Activated naive CD8-positive, alpha-beta T cell treated with anti-CD3 and anti-CD28 coated beads, Interleukin-2, amount 50 U/mL, for 24 hours (primary cell): ENCODE measurements at regions not wholly inside any gene's neighbourhood (a gene's known extent, or its start where the extent isn't known, plus 50 kb on each side); places are given as distances from the start of the nearest gene placed in this dataset.

Experiments
- ATAC-seq: fragments of 150-1000 bp; cut with Tn5 transposase; one replicate; pipeline ENCODE4 v1.10.0; 2021
- DNase-seq: peaks from one replicate; pipeline ENCODE4 v3.0.0; 2021
- H3K27ac Mint-ChIP-seq: one replicate; pipeline ENCODE4 v1.8.0; 2021; ENCODE audit warnings: mild to moderate bottlenecking, mixed read lengths
- H3K27me3 Mint-ChIP-seq: one replicate; pipeline ENCODE4 v1.8.0; 2021; ENCODE audit warnings: mixed read lengths
- H3K36me3 Mint-ChIP-seq: one replicate; pipeline ENCODE4 v1.8.0; 2021; ENCODE audit warnings: low read depth, mixed read lengths
- H3K4me1 Mint-ChIP-seq: one replicate; pipeline ENCODE4 v1.8.0; 2021; ENCODE audit warnings: mixed read lengths
- H3K4me3 Mint-ChIP-seq: one replicate; pipeline ENCODE4 v1.8.0; 2021; ENCODE audit warnings: mild to moderate bottlenecking, moderate library complexity, mixed read lengths
- H3K9me3 Mint-ChIP-seq: one replicate; pipeline ENCODE4 v1.8.0; 2021; ENCODE audit warnings: mixed read lengths

GRCh38 chr4:135833529-135833928 lies 1631.9 kb upstream of the PABPC4L start:
- ATAC-seq (no peak), DNase-seq (no peak)
- no peak overlapping the region for H3K27ac Mint-ChIP-seq
- no peaks in the 10 kb centered on the region for H3K4me1 Mint-ChIP-seq
- H3K4me3 Mint-ChIP-seq, result no peak overlapping the region
- no peaks in the 10 kb centered on the region for H3K27me3 Mint-ChIP-seq
- no peaks in the 10 kb centered on the region for H3K36me3 Mint-ChIP-seq
- H3K9me3 Mint-ChIP-seq, result peaks cover 3% of the 10 kb centered on the region

DNA sequence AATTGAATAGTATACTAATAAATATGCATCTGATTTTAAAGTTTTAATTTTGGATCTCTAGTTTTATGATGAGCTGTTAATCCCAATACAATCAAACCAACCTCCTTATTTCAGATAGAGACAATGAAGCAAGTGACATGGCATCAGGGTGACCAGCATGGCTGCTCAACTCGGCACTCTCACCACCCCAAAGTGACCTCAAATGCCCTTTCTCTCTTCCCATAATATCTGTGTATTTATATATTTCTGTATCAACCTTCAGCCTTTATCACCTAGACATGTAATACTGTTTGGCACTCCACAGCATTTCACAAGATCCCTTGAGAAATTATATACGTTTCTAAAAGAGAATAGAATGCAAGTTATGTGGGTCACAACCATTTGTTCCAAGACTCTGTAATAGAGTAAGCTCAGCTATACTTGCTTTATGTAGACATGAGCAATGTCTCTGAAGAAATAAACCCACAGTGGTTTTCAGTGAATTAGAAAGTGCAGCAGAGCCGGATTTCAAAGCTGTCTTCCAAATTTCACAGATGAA lies 1623.2 kb upstream of the PABPC4L start:
- Mint-ChIP-seq H3K27me3 (no peaks in the 10 kb centered on the region), H3K36me3 (no peaks in the 10 kb centered on the region), H3K4me1 (no peaks in the 10 kb centered on the region), H3K4me3 (no peak overlapping the region), H3K27ac (no peak overlapping the region), H3K9me3 (peaks cover 3% of the 10 kb centered on the region)
- DNase-seq (no peak), ATAC-seq (no peak)

DNA sequence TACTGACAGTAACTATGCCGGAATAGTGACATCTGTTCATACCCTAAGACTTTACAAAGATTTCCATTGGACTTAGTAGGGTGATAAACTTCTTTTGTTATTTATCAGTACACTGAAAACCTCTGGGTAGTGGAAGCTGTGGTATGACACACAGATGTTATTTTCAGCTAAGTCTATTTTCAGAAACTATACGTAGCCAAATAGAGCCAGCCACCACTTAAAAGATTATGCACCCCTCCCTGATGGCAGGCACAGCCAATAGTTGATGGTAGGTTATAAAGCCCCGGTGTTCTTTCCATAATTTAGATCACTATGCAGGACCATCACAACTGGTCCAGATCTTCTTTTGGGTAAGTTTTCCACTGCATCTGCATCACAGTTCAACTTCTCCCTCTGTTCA lies 1603.2 kb upstream of the PABPC4L start:
- Mint-ChIP-seq H3K27ac (no peak overlapping the region), H3K36me3 (no peaks in the 10 kb centered on the region), H3K27me3 (no peaks in the 10 kb centered on the region), H3K4me3 (no peak overlapping the region), H3K4me1 (no peaks in the 10 kb centered on the region), H3K9me3 (peaks cover 4% of the 10 kb centered on the region)
- DNase-seq, result no peak
- no peak for ATAC-seq

GRCh38 chr4:135777361-135777760 lies 1575.8 kb upstream of the PABPC4L start:
- Mint-ChIP-seq H3K36me3 (no peaks in the 10 kb centered on the region), H3K27me3 (no peaks in the 10 kb centered on the region), H3K4me1 (no peaks in the 10 kb centered on the region), H3K4me3 (no peak overlapping the region), H3K27ac (no peak overlapping the region), H3K9me3 (peaks cover 7% of the 10 kb centered on the region)
- DNase-seq (no peak), ATAC-seq (no peak)

DNA sequence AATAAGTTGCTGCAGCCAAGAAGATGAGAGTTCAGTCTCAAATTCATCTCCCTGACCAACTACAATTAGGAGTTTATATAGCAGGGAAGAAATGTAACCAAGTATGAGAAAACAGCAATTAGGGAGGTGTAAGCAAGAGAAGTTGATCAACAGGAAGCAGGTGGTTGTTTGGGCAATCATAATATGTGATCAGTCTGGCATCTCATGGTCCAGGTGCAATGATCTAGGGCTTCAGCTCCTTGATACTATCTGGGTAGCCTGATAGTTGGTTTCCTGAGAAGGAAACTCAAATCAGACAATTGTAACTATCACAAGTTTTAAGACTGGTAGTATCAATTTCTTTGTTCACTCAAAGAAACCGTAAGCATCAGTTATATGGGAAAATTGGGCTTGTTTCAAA lies 1574.3 kb upstream of the PABPC4L start:
- Mint-ChIP-seq H3K4me1 (no peaks in the 10 kb centered on the region), H3K36me3 (no peaks in the 10 kb centered on the region), H3K4me3 (no peak overlapping the region), H3K27me3 (no peaks in the 10 kb centered on the region), H3K27ac (no peak overlapping the region), H3K9me3 (peaks cover 7% of the 10 kb centered on the region)
- DNase-seq, result no peak
- ATAC-seq, result no peak

- no peaks in the 10 kb centered on the region for H3K4me1 Mint-ChIP-seq
- H3K9me3 Mint-ChIP-seq, result peaks cover 11% of the 10 kb centered on the region
- H3K27me3 Mint-ChIP-seq, result no peaks in the 10 kb centered on the region
- H3K27ac Mint-ChIP-seq, result no peak overlapping the region
- H3K36me3 Mint-ChIP-seq, result no peaks in the 10 kb centered on the region
- no peak for ATAC-seq
- H3K4me3 Mint-ChIP-seq, result no peak overlapping the region
- no peak for DNase-seq
These were observed 1568.9 kb upstream of the PABPC4L start for GRCh38 chr4:135770505-135770904.

DNA sequence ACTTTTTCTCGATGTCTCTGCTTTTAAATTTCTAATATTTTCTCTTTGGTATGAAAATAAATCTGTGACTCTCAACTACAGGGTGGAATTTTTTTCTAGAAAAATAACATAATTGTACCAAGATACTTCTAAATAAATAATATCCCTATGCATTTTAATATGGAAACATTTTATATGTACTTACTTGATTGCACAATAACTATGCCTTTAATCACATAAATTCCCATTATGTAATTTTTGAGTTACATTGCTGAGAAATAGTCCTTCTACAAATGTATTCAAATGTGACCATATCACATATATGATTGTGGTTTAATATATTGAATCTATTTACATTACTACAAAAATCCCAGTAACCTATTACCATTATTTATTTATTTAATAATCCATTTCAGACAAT lies 1543.3 kb upstream of the PABPC4L start:
- ATAC-seq (no peak), DNase-seq (no peak)
- Mint-ChIP-seq H3K9me3 (peaks cover 21% of the 10 kb centered on the region), H3K4me1 (no peaks in the 10 kb centered on the region), H3K36me3 (no peaks in the 10 kb centered on the region), H3K27ac (no peak overlapping the region), H3K4me3 (no peak overlapping the region), H3K27me3 (no peaks in the 10 kb centered on the region)

- H3K36me3 Mint-ChIP-seq, result no peaks in the 10 kb centered on the region
- no peak overlapping the region for H3K27ac Mint-ChIP-seq
- ATAC-seq (no peak), DNase-seq (no peak)
- H3K27me3 Mint-ChIP-seq, result no peaks in the 10 kb centered on the region
- no peak overlapping the region for H3K4me3 Mint-ChIP-seq
- H3K4me1 Mint-ChIP-seq, result no peaks in the 10 kb centered on the region
- H3K9me3 Mint-ChIP-seq, result peaks cover 12% of the 10 kb centered on the region
These were observed 1540.0 kb upstream of the PABPC4L start for GRCh38 chr4:135741583-135741982.

GRCh38 chr4:135739354-135739753 lies 1537.8 kb upstream of the PABPC4L start:
- Mint-ChIP-seq H3K4me1 (no peaks in the 10 kb centered on the region), H3K27me3 (no peaks in the 10 kb centered on the region), H3K27ac (no peak overlapping the region), H3K4me3 (no peak overlapping the region), H3K36me3 (no peaks in the 10 kb centered on the region), H3K9me3 (peaks cover 12% of the 10 kb centered on the region)
- ATAC-seq (no peak), DNase-seq (no peak)

DNA sequence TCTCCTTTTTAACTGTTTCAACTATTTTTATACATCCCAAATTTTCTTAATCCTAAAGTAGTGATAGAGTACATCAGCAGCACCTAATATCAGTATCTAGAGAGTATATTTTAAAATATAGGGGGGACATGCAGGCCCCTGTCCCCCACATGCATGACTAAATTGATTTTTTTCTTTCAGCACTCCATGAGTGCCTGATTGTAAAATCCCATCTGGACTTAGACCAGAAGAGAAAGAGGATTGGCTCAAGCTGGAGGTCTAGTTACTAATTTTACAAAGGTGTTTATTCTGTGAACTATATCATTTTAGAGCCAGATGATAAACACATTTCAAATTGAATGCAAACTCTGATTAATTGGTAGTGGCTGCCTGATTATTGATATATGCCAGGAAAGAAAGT lies 1533.9 kb upstream of the PABPC4L start:
- H3K27ac Mint-ChIP-seq, result no peak overlapping the region
- no peak overlapping the region for H3K4me3 Mint-ChIP-seq
- no peaks in the 10 kb centered on the region for H3K27me3 Mint-ChIP-seq
- no peaks in the 10 kb centered on the region for H3K4me1 Mint-ChIP-seq
- DNase-seq, result no peak
- peaks cover 4% of the 10 kb centered on the region for H3K9me3 Mint-ChIP-seq
- H3K36me3 Mint-ChIP-seq, result no peaks in the 10 kb centered on the region
- ATAC-seq, result no peak

GRCh38 chr4:135732448-135732847 lies 1530.9 kb upstream of the PABPC4L start:
- Mint-ChIP-seq H3K27me3 (no peaks in the 10 kb centered on the region), H3K27ac (no peak overlapping the region), H3K4me3 (no peak overlapping the region), H3K9me3 (peaks cover 4% of the 10 kb centered on the region), H3K4me1 (no peaks in the 10 kb centered on the region), H3K36me3 (no peaks in the 10 kb centered on the region)
- no peak for ATAC-seq
- DNase-seq, result no peak

DNA sequence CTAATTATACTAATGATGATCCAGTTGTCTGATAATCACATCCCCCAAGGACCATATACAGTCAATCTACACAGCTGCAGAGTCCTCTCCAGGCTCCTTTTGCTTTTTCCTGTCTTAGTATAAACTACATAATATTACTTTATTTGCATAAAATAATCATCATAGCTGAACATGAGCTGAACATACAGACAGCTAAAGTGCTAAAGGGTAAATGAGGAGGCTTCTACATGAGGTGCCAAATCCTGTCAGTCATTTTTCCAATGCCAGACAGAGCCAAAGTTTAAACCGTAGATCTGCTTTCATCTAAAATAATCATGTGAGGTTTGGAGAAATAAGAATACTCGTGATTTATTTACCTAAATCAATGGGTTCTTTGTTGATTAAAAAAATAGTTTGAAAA lies 1530.1 kb upstream of the PABPC4L start:
- Mint-ChIP-seq H3K27ac (no peak overlapping the region), H3K4me3 (no peak overlapping the region), H3K9me3 (peaks cover 4% of the 10 kb centered on the region), H3K4me1 (no peaks in the 10 kb centered on the region), H3K27me3 (no peaks in the 10 kb centered on the region), H3K36me3 (no peaks in the 10 kb centered on the region)
- no peak for ATAC-seq
- no peak for DNase-seq

GRCh38 chr4:135724421-135724820 lies 1522.8 kb upstream of the PABPC4L start:
- Mint-ChIP-seq H3K27ac (no peak overlapping the region), H3K4me3 (no peak overlapping the region), H3K27me3 (no peaks in the 10 kb centered on the region), H3K9me3 (peaks cover 4% of the 10 kb centered on the region), H3K36me3 (no peaks in the 10 kb centered on the region), H3K4me1 (no peaks in the 10 kb centered on the region)
- DNase-seq, result no peak
- ATAC-seq, result no peak

GRCh38 chr4:135718019-135718418 lies 1516.4 kb upstream of the PABPC4L start:
- H3K4me1 Mint-ChIP-seq, result no peaks in the 10 kb centered on the region
- ATAC-seq, result no peak
- H3K4me3 Mint-ChIP-seq, result no peak overlapping the region
- peaks cover 3% of the 10 kb centered on the region for H3K9me3 Mint-ChIP-seq
- DNase-seq, result no peak
- H3K27me3 Mint-ChIP-seq, result no peaks in the 10 kb centered on the region
- H3K27ac Mint-ChIP-seq, result no peak overlapping the region
- H3K36me3 Mint-ChIP-seq, result no peaks in the 10 kb centered on the region

- H3K4me1 Mint-ChIP-seq, result no peaks in the 10 kb centered on the region
- no peak for DNase-seq
- no peaks in the 10 kb centered on the region for H3K36me3 Mint-ChIP-seq
- peaks cover 8% of the 10 kb centered on the region for H3K9me3 Mint-ChIP-seq
- H3K4me3 Mint-ChIP-seq, result no peak overlapping the region
- no peak for ATAC-seq
- H3K27me3 Mint-ChIP-seq, result no peaks in the 10 kb centered on the region
- no peak overlapping the region for H3K27ac Mint-ChIP-seq
These were observed 1503.8 kb upstream of the PABPC4L start for GRCh38 chr4:135705343-135705742.

DNA sequence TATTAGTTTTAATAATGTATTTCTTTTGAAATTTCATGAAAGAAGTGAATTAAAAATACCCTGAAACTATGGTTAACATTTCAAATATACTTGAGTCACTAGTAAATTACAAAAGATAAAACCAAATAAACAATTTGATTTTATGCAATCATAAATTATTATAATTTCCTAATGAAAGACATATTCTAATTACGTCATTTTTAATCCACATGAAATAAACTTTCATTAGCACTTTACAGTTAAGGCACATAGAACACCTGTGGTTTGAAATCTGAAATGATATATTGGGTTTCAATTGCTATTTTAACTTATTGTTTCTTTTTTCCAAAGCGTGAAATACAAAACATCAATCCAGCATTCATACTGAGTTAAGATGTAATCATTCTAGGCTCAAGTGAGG lies 1492.5 kb upstream of the PABPC4L start:
- DNase-seq (no peak), ATAC-seq (no peak)
- peaks cover 15% of the 10 kb centered on the region for H3K9me3 Mint-ChIP-seq
- H3K4me1 Mint-ChIP-seq, result no peaks in the 10 kb centered on the region
- no peaks in the 10 kb centered on the region for H3K36me3 Mint-ChIP-seq
- no peaks in the 10 kb centered on the region for H3K27me3 Mint-ChIP-seq
- H3K27ac Mint-ChIP-seq, result no peak overlapping the region
- no peak overlapping the region for H3K4me3 Mint-ChIP-seq
